ENCODE measurements at regions not wholly inside any gene's neighbourhood (a gene's known extent, or its start where the extent isn't known, plus 50 kb on each side); places are given as distances from the start of the nearest gene placed in this dataset.

DNA sequence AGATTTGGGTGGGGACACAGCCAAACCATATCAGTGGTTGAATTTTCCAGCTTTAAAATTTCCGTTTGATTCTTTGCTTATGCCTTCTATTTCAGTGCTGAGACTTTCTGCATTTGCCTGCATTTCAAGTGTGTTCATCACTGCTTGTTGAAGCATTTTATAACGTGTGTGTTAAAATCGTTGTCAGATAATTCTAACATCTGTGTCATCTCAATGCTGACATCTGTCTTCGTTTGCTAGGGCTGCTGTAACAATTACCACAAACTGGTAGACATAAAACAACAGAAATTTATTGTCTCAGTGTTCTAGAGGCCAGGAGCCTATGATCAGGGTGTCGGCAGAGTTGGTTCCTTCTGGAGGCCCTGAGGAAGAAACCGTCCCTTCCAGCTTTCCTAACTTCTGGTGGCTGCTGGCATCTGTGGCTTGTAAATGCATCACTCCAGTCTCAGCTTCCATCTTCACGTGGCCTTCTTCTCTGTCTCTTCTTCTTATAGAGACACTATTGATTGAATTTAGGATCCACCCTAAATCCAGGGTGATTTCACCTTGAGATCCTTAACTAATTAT, 71.1 kb upstream of the SDK1 start:
- no peak overlapping the region for H3K4me3 ChIP-seq (ENCODE audit: low read depth, low read length)
- H3K27me3 Mint-ChIP-seq (ENCODE audit: insufficient read depth, unreplicated experiment) = no peaks in the 10 kb centered on the region
- CTCF ChIA-PET = interaction anchor here (0.7 kb wide), 1 partner anchor 11 kb away, joined by 3 read pairs; no protein-coding TSS in a partner anchor
- BruUV-seq (replicated peaks) = no TSS peak
- no peak for DNase-seq
- TF ChIP-seq, protein P1, sequence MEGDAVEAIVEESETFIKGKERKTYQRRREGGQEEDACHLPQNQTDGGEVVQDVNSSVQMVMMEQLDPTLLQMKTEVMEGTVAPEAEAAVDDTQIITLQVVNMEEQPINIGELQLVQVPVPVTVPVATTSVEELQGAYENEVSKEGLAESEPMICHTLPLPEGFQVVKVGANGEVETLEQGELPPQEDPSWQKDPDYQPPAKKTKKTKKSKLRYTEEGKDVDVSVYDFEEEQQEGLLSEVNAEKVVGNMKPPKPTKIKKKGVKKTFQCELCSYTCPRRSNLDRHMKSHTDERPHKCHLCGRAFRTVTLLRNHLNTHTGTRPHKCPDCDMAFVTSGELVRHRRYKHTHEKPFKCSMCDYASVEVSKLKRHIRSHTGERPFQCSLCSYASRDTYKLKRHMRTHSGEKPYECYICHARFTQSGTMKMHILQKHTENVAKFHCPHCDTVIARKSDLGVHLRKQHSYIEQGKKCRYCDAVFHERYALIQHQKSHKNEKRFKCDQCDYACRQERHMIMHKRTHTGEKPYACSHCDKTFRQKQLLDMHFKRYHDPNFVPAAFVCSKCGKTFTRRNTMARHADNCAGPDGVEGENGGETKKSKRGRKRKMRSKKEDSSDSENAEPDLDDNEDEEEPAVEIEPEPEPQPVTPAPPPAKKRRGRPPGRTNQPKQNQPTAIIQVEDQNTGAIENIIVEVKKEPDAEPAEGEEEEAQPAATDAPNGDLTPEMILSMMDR (IDR thresholded peaks at IDR 0.05; ENCODE audit: insufficient read depth in 1 of 2, low read depth in 1 of 2, low read length in 1 of 2, severe bottlenecking in 1 of 2, unreplicated experiment in 1 of 2) = no peak
- intact Hi-C loops (cut with micrococcal nuclease; ENCODE audit: unreplicated experiment) = no loop called here
- H3K27me3 ChIP-seq (replicated peaks; ENCODE audit: control insufficient read depth, insufficient read depth, low read length) = no peaks in the 10 kb centered on the region
- H3K9me3 Mint-ChIP-seq (ENCODE audit: unreplicated experiment) = peaks cover 3% of the 10 kb centered on the region
- H3K36me3 Mint-ChIP-seq (ENCODE audit: insufficient read depth, unreplicated experiment) = no peaks in the 10 kb centered on the region
- H3K36me3 ChIP-seq (ENCODE audit: control insufficient read depth, insufficient read depth, low read length) = no peaks in the 10 kb centered on the region
- POLR2A ChIA-PET = no interaction called here
- no peak overlapping the region for H3K27ac Mint-ChIP-seq (ENCODE audit: unreplicated experiment)
- H3K4me1 ChIP-seq = no peaks in the 10 kb centered on the region
- H3K9me3 ChIP-seq = no peaks in the 10 kb centered on the region; the same call in 1 of the 2 replicates
- peaks cover 2% of the 10 kb centered on the region for H3K4me1 Mint-ChIP-seq (ENCODE audit: low read depth, unreplicated experiment)
- no peak overlapping the region for H3K4me3 Mint-ChIP-seq (ENCODE audit: unreplicated experiment)

DNA sequence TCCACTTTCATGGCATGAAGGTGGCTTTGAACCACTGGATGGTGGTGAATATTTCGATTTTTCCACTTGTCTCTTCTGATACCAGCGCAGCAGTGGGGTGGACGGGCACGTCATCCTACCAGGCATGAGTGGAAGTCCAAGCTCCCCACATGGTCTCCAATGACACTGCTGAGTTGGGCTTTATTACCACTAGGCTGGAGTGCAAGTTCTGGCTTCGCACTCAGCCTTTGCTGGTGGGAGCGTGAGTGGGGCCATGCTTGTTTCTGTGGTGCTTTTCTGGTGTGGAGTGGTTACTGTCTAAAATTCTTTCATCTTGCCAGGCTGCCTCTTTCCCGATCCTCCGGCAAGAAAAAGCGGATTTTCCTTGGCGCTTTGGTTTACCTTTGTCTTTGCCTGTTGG, 70.1 kb upstream of the SDK1 start:
- intact Hi-C loops (cut with micrococcal nuclease; ENCODE audit: unreplicated experiment) = no loop called here
- TF ChIP-seq, protein P1 (IDR thresholded peaks at IDR 0.05; ENCODE audit: insufficient read depth in 1 of 2, low read depth in 1 of 2, low read length in 1 of 2, severe bottlenecking in 1 of 2, unreplicated experiment in 1 of 2) = no peak
- no peak overlapping the region for H3K4me3 ChIP-seq (ENCODE audit: low read depth, low read length)
- peaks cover 6% of the 10 kb centered on the region for H3K9me3 ChIP-seq
- H3K27ac Mint-ChIP-seq (ENCODE audit: unreplicated experiment) = no peak overlapping the region
- CTCF ChIA-PET = interaction anchor here (0.6 kb wide), 1 partner anchor 320 kb away, joined by 3 read pairs; no protein-coding TSS in a partner anchor
- no peaks in the 10 kb centered on the region for H3K27me3 Mint-ChIP-seq (ENCODE audit: insufficient read depth, unreplicated experiment)
- no peaks in the 10 kb centered on the region for H3K36me3 ChIP-seq (ENCODE audit: control insufficient read depth, insufficient read depth, low read length)
- peaks cover 13% of the 10 kb centered on the region for H3K9me3 Mint-ChIP-seq (ENCODE audit: unreplicated experiment)
- H3K4me3 Mint-ChIP-seq (ENCODE audit: unreplicated experiment) = no peak overlapping the region
- H3K36me3 Mint-ChIP-seq (ENCODE audit: insufficient read depth, unreplicated experiment) = no peaks in the 10 kb centered on the region
- no TSS peak for BruUV-seq (replicated peaks)
- POLR2A ChIA-PET = no interaction called here
- no peaks in the 10 kb centered on the region for H3K4me1 Mint-ChIP-seq (ENCODE audit: low read depth, unreplicated experiment)
- H3K4me1 ChIP-seq = no peaks in the 10 kb centered on the region
- H3K27me3 ChIP-seq (replicated peaks; ENCODE audit: control insufficient read depth, insufficient read depth, low read length) = no peaks in the 10 kb centered on the region
- DNase-seq = no peak

DNA sequence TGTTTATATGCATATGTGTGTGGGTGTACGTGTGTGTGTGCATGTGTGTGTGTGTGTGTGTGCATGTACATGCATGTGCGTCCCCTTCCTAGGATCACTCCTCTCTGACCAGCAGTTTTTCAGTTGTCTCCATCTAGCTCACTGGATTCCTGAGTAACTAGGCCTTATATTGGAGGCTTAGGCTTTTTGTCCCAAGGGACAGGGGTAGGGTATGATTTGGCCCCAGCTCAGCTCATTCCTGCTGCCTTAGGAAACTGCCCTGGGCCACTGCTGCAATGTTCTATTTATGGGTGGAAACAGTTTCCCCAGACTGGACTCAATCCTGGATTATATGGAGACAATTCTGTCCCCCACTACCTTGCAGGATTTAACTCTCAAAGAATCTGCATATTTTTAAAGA, 68.8 kb upstream of the SDK1 start:
- H3K36me3 Mint-ChIP-seq (ENCODE audit: insufficient read depth, unreplicated experiment) = no peaks in the 10 kb centered on the region
- intact Hi-C loops (cut with micrococcal nuclease; ENCODE audit: unreplicated experiment) = no loop called here
- H3K9me3 Mint-ChIP-seq (ENCODE audit: unreplicated experiment) = peaks cover 15% of the 10 kb centered on the region
- peaks cover 18% of the 10 kb centered on the region for H3K9me3 ChIP-seq
- DNase-seq = no peak
- CTCF ChIA-PET = interaction anchor here (0.6 kb wide), 1 partner anchor 88 kb away, joined by 4 read pairs; no protein-coding TSS in a partner anchor
- no peaks in the 10 kb centered on the region for H3K27me3 Mint-ChIP-seq (ENCODE audit: insufficient read depth, unreplicated experiment)
- H3K27ac Mint-ChIP-seq (ENCODE audit: unreplicated experiment) = no peak overlapping the region
- TF ChIP-seq, protein P1 (IDR thresholded peaks at IDR 0.05; ENCODE audit: insufficient read depth in 1 of 2, low read depth in 1 of 2, low read length in 1 of 2, severe bottlenecking in 1 of 2, unreplicated experiment in 1 of 2) = no peak
- no peak overlapping the region for H3K4me3 Mint-ChIP-seq (ENCODE audit: unreplicated experiment)
- H3K4me1 Mint-ChIP-seq (ENCODE audit: low read depth, unreplicated experiment) = no peaks in the 10 kb centered on the region
- BruUV-seq (replicated peaks) = no TSS peak
- no peak overlapping the region for H3K4me3 ChIP-seq (ENCODE audit: low read depth, low read length)
- no peaks in the 10 kb centered on the region for H3K4me1 ChIP-seq
- POLR2A ChIA-PET = no interaction called here
- H3K36me3 ChIP-seq (ENCODE audit: control insufficient read depth, insufficient read depth, low read length) = no peaks in the 10 kb centered on the region
- no peaks in the 10 kb centered on the region for H3K27me3 ChIP-seq (replicated peaks; ENCODE audit: control insufficient read depth, insufficient read depth, low read length)
